GM18499 (cell line): ENCODE measurements at regions not wholly inside any gene's neighbourhood (a gene's known extent, or its start where the extent isn't known, plus 50 kb on each side); places are given as distances from the start of the nearest gene placed in this dataset.
"Not testable (repeated sequence)": the region's sequence is repeated elsewhere in the genome, so short reads cannot be mapped to it uniquely, and the experiment has no call there.

Experiments
- ATAC-seq: cut with Tn5 transposase; IDR thresholded peaks from one replicate; pipeline ENCODE4 v1.9.1; 2021; ENCODE audit warnings: moderate number of reproducible peaks; ENCODE audit not compliant: insufficient read depth, unreplicated experiment

DNA sequence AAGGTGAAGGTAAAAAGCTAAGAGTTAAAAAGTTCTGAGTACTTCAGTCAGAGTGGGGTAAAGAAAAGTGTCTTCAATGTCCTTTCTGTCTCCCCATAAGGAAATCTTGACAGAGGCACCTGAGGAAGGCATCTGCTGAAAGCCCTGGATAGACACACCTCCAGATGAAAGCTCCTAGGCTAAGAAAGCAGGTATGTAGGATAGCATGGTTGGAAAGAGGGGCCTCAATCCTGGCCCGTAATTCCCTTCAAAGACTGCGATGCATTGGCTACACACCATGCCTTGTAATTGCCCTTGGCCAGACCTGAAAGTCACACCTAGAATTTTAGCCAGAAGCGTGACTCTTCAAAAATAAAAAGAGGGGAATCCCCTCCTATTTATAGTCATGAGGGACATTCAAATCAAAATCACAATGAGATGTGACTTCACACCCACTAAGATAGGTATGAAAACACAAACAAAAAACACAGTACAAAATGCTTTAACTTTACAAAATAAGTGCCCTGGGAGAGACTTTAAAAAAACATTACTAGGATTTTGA, 809.7 kb downstream of the IPMK start:
- no peak for ATAC-seq

DNA sequence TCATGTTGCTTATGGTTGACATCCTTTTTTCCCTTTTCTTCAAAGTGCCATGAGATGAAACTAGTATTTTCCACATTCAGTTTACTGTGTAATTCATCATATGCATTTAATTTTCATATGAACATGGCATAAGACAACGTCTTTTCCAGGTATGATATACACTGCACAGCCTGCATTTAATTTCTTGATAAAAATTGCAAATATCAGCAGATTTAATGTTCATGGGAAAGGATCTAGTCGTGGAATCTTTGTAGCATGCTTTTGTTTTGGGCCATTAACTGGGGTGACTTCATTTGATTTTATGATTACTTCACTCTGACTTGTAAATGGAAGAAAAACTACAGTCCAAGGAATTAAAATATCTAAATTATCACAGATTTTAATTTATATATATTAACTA, 837.3 kb downstream of the IPMK start:
- no peak for ATAC-seq

GRCh38 chr10:57420881-57421280, 846.8 kb downstream of the IPMK start:
- no peak for ATAC-seq

DNA sequence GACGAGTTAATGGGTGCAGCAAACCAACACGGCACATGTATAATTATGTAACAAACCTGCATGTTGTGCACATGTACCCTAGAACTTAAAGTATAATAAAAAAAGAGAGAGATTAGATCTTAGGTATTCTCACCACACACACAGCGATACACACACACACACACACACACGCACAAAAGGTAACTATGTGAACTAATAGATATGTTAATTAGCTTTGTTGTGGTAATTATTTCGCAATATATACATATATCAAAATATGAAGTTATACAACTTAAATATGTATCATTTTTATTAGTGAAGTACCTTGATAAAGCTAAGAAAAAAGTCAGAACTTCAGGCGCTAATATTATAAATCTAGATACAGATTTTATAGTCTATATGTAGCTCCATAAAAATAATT, 849.2 kb downstream of the IPMK start:
- no peak for ATAC-seq

DNA sequence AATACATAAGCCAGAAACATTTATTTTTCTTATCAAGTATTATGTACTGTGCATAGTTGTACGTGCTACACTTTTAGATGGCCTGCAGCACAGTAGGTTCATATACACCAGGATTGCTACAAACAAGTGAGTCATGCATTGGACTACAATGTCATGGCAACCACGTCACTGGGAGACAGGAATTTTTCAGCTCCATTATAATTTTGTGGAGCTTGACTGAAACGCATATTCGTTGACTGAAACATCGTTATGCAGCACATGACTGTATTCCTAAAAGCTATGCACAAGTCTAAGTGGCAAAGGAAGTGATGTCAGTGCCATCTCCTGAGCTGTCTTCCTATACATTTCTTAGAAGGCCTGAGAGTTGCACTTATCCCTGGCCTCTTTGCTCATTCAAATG, 871.8 kb downstream of the IPMK start:
- no peak for ATAC-seq

DNA sequence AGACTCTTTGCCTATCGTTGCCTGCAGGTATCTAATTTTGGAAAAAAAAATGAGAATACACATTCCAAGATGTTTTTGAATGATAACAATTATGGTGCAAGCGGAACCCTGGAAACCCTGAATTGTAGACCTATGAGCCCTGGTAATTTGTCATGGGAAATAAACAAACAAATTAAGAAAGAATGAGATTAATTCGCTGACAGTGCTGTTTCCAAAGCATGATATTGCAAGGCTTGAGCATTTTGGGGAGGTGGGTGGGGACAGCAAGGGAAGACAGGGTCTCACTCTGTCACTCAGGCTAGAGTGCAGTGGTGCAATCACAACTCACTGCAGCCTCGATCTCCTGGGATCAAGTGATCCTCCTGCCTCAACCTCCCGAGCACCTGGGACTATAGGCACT, 900.3 kb downstream of the IPMK start:
- ATAC-seq: no peak

GRCh38 chr10:57362811-57363210, 904.9 kb downstream of the IPMK start:
- no peak for ATAC-seq

GRCh38 chr10:57353403-57354003, 914.2 kb downstream of the IPMK start:
- ATAC-seq: no peak

DNA sequence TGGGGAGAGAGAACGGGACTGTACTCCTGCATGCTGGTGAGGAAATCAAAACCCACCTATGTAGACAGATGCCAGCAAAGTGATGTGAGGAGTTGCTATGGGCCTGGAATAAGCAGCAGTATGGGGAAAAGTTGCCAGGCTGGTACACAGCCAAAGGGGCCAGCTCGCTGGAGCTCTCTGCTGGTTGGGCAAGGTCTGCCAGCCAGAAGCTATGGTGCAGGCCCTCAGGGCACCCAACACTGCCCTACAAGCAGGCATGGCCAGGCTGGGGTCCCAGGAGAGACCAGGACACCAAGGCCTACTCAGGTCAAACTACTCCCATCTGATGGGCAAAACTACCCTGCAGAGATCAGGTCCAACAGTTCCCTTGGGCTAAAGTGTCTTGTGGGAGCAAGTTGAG, 916.6 kb downstream of the IPMK start:
- ATAC-seq: no peak

DNA sequence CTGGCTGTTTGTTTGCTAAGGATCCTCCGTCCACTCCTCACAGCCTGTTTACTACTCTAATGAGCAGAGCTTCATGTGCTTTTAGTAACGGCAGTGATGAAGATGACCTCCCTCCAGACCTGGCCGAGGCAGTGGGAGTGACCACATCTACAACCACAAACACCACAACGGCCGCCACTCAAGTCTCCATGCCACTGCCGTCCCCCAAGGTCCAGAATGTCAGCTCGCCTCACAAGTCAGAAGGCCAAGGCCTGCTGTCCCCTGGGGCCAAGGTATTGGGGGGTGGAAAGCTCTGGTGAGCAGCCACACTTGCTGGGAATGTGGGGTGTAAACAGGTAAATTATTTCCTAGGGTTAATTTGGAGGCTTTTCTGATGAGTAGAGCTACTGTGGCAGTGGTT, 926.4 kb downstream of the IPMK start:
- no peak for ATAC-seq

- peak; percentile 65 for ATAC-seq
These were observed 928.7 kb downstream of the IPMK start for GRCh38 chr10:57338823-57339558.

DNA sequence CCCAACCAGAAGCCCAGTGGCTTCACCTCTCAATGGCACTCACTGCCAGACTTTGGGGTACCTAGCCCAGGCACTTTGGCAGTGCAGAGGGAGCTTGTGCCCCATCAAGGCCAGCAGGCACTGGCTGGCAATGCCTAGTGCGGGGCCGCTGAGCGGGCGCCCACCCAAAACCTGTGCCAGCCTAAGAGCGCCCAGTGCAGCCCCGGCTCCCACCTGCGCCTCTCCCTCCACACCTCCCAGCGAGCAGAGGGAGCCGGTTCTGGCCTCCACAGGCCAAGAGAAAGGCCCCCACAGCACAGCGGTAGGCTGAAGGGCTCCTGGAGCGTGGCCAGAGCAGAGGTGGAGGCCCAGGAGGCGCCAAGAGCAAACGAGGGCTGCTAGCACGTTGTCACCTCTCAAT, 930.8 kb downstream of the IPMK start:
- ATAC-seq: no peak

- no peak for ATAC-seq
These were observed 931.4 kb downstream of the IPMK start for GRCh38 chr10:57336341-57336740.

DNA sequence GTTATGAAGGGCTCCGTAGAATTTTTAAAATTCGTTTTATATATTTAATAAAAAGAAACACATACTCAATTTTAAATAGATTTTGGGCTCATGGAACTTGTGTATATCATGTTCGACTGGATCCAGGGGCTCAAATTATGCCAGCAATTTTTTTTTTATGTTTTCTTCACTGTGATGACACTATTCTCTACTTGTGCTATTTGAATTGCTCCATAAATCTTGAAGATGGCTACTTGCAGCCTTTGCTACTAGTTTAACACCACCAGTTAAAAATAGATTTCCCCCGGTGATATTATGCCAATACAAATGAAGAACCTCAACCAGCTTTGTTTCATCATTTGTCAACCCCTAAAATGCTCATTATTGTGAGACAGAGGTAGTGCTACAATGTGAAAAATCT, 933.2 kb downstream of the IPMK start:
- no peak for ATAC-seq

- ATAC-seq: no peak
These were observed 933.8 kb downstream of the IPMK start for GRCh38 chr10:57333880-57334279.

GRCh38 chr10:57321400-57321854, 946.3 kb downstream of the IPMK start:
- not testable (repeated sequence) for ATAC-seq

- no peak for ATAC-seq
These were observed 947.3 kb downstream of the IPMK start for GRCh38 chr10:57320416-57320815.

DNA sequence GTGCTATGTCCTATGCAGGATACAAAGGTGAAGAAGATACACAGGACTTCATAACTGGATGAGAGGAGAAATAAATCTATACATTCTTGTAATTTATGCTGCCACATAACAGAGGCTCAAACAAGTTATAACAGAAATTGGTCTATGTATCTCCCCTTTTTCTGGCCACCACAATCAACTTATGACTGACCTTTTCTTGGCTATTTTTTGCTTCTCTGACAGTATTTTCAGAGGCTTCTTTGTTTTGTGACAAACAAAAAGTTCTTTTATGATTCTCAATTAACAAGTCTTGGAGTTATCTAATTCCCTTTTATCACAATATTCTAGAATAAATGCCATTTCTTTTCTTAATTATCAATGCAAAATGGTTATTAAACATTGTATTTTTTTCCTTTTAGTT, 953.0 kb upstream of the ZWINT start:
- no peak for ATAC-seq

- ATAC-seq: no peak
These were observed 942.5 kb upstream of the ZWINT start for GRCh38 chr10:57303566-57303965.

GRCh38 chr10:57300718-57301117, 939.7 kb upstream of the ZWINT start:
- no peak for ATAC-seq

DNA sequence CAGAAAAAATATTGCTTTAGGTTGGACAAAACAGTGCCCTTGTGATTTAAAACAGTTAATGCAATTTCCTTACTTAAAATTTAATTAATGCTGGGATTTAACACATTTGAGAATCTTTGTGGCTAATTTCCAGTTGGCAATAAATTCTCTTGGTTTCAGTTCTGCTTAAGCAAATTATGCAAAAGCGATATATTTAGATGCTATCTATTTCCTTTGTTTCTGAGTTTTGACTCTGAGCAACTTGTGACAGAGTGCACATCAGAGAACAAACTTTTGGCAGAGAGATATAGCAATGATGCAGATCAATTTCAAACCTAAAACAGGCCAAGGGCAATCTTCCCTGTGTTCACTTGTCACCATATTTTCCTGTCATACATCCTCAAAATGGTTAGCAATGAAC, 933.6 kb upstream of the ZWINT start:
- ATAC-seq: no peak

DNA sequence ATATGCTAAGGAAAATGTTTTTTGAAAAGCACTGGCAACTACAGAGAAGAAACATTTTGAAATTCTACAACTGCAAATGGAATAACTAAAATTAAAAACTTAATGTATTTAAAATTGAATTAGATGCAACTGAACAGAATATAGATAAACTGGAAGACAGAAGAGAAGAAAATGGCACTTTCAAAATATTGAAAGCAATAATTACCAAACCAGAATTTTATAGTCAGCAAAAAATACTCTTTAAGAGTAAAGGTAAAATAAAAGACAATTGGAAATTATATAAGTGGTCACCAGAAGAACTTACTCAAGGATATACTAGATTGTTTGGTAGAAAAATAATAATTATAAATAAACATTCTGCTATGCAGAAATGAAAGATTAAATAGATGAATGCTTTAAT, 927.7 kb upstream of the ZWINT start:
- no peak for ATAC-seq
